ENCODE measurements at regions not wholly inside any gene's neighbourhood (a gene's known extent, or its start where the extent isn't known, plus 50 kb on each side); places are given as distances from the start of the nearest gene placed in this dataset.
"Not testable (repeated sequence)": the region's sequence is repeated elsewhere in the genome, so short reads cannot be mapped to it uniquely, and the experiment has no call there.

GRCh38 chr2:89801207-89801606 is 1109.7 kb downstream of the RPIA start:
- H3K9ac ChIP-seq (ENCODE audit: low read length); H3K36me3 ChIP-seq (ENCODE audit: control insufficient read depth, insufficient read depth, low read length, severe bottlenecking); H3K4me1 ChIP-seq (ENCODE audit: control insufficient read depth, insufficient read depth, low read length); H3K4me3 ChIP-seq (ENCODE audit: low read length); DNase-seq (ENCODE audit: low read depth); H3K27me3 ChIP-seq (replicated peaks; ENCODE audit: control insufficient read depth, insufficient read depth, low read length): not testable (repeated sequence)
- H3K9me3 ChIP-seq (ENCODE audit: control insufficient read depth, low read length): peaks cover 84% of the 10 kb centered on the region

- not testable (repeated sequence) for H3K9ac ChIP-seq (ENCODE audit: low read length); H3K36me3 ChIP-seq (ENCODE audit: control insufficient read depth, insufficient read depth, low read length, severe bottlenecking); H3K4me3 ChIP-seq (ENCODE audit: low read length); H3K4me1 ChIP-seq (ENCODE audit: control insufficient read depth, insufficient read depth, low read length); DNase-seq (ENCODE audit: low read depth); H3K27me3 ChIP-seq (replicated peaks; ENCODE audit: control insufficient read depth, insufficient read depth, low read length)
- H3K9me3 ChIP-seq (ENCODE audit: control insufficient read depth, low read length): peaks cover 70% of the 10 kb centered on the region
Observed at GRCh38 chr2:89806363-89806762, 1114.9 kb downstream of the RPIA start.

- H3K36me3 ChIP-seq (ENCODE audit: control insufficient read depth, insufficient read depth, low read length, severe bottlenecking): no peaks in the 10 kb centered on the region
- H3K27me3 ChIP-seq (replicated peaks; ENCODE audit: control insufficient read depth, insufficient read depth, low read length): no peaks in the 10 kb centered on the region
- H3K4me3 ChIP-seq (ENCODE audit: low read length): no peak overlapping the region
- no peak for DNase-seq (ENCODE audit: low read depth)
- no peaks in the 10 kb centered on the region for H3K4me1 ChIP-seq (ENCODE audit: control insufficient read depth, insufficient read depth, low read length)
- peaks cover 71% of the 10 kb centered on the region for H3K9me3 ChIP-seq (ENCODE audit: control insufficient read depth, low read length)
- no peak overlapping the region for H3K9ac ChIP-seq (ENCODE audit: low read length)
Observed at GRCh38 chr2:89811295-89811694, 1119.8 kb downstream of the RPIA start.

DNA sequence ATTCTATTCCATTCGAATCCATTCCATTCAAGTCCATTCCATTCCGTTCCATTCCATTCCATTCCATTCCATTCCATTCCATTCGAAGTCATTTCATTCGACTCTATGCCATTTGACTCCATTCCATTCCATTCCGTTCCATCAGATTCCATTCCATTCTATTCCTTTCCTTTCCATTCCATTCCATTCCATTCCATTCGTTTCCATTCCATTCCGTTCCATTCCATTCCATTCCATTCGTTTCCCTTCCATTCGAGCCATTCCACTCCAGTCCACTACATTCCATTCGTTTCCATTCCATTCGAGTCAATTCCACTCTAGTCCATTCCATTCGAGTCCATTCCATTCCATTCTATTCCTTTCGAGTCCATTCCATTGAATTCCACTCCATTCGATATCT is 1120.4 kb downstream of the RPIA start:
- not testable (repeated sequence) for H3K9ac ChIP-seq (ENCODE audit: low read length); H3K36me3 ChIP-seq (ENCODE audit: control insufficient read depth, insufficient read depth, low read length, severe bottlenecking); H3K4me1 ChIP-seq (ENCODE audit: control insufficient read depth, insufficient read depth, low read length); H3K4me3 ChIP-seq (ENCODE audit: low read length); DNase-seq (ENCODE audit: low read depth); H3K27me3 ChIP-seq (replicated peaks; ENCODE audit: control insufficient read depth, insufficient read depth, low read length)
- peaks cover 66% of the 10 kb centered on the region for H3K9me3 ChIP-seq (ENCODE audit: control insufficient read depth, low read length)

- peaks cover 68% of the 10 kb centered on the region for H3K9me3 ChIP-seq (ENCODE audit: control insufficient read depth, low read length)
Observed at GRCh38 chr2:89814359-89814758, 1122.9 kb downstream of the RPIA start.

DNA sequence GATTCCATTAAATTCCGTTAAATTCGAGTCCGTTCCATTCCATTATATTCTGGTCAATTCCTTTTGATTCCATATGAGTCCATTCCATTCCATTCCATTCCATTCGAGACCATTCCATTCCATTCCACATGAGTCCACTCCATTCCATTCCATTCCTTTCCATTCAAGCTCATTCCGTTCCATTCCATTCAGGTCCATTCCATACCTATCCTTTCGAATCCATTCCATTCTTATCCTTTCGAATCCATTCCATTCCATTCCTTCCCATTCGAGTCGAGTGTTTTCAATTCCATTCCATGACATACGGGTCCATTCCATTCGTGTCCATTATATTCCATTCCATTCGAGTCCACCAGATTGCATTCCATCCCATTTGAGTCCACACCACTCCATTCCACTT is 1127.4 kb downstream of the RPIA start:
- no peaks in the 10 kb centered on the region for H3K4me1 ChIP-seq (ENCODE audit: control insufficient read depth, insufficient read depth, low read length)
- no peak for DNase-seq (ENCODE audit: low read depth)
- no peak overlapping the region for H3K9ac ChIP-seq (ENCODE audit: low read length)
- no peak overlapping the region for H3K4me3 ChIP-seq (ENCODE audit: low read length)
- H3K27me3 ChIP-seq (replicated peaks; ENCODE audit: control insufficient read depth, insufficient read depth, low read length): no peaks in the 10 kb centered on the region
- no peaks in the 10 kb centered on the region for H3K36me3 ChIP-seq (ENCODE audit: control insufficient read depth, insufficient read depth, low read length, severe bottlenecking)
- peaks cover 67% of the 10 kb centered on the region for H3K9me3 ChIP-seq (ENCODE audit: control insufficient read depth, low read length)

More at GRCh38 chr2:89814359-89814758, 1122.9 kb downstream of the RPIA start:
- not testable (repeated sequence) for H3K36me3 ChIP-seq (ENCODE audit: control insufficient read depth, insufficient read depth, low read length, severe bottlenecking); H3K4me3 ChIP-seq (ENCODE audit: low read length); H3K9ac ChIP-seq (ENCODE audit: low read length); H3K4me1 ChIP-seq (ENCODE audit: control insufficient read depth, insufficient read depth, low read length); H3K27me3 ChIP-seq (replicated peaks; ENCODE audit: control insufficient read depth, insufficient read depth, low read length); DNase-seq (ENCODE audit: low read depth)

GRCh38 chr2:89819809-89820208 is 1128.3 kb downstream of the RPIA start:
- Histone ChIP-seq H3K27me3 (replicated peaks; ENCODE audit: control insufficient read depth, insufficient read depth, low read length) (no peaks in the 10 kb centered on the region), H3K4me1 (ENCODE audit: control insufficient read depth, insufficient read depth, low read length) (no peaks in the 10 kb centered on the region), H3K9me3 (ENCODE audit: control insufficient read depth, low read length) (peaks cover 70% of the 10 kb centered on the region), H3K4me3 (ENCODE audit: low read length) (no peak overlapping the region), H3K9ac (ENCODE audit: low read length) (no peak overlapping the region), H3K36me3 (ENCODE audit: control insufficient read depth, insufficient read depth, low read length, severe bottlenecking) (no peaks in the 10 kb centered on the region)
- no peak for DNase-seq (ENCODE audit: low read depth)

DNA sequence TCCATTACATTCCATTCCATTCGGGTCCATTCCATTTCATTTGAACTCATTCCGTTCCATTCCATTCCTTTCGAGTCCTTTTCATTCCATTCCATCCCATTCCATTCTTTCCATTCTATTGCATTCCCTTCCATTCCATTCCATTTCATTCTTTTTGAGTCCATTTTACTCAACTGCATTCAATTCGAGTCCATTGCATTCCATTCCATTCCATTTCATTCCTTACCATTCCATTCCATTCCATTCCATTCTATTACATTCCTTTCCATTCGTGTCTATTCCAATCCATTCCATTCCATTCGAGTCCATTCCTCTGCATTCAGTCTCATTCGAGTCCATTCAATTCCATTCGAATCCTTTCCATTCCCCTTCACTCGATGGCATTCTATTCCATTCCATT is 1128.8 kb downstream of the RPIA start:
- no peaks in the 10 kb centered on the region for H3K27me3 ChIP-seq (replicated peaks; ENCODE audit: control insufficient read depth, insufficient read depth, low read length)
- no peak overlapping the region for H3K4me3 ChIP-seq (ENCODE audit: low read length)
- no peak overlapping the region for H3K9ac ChIP-seq (ENCODE audit: low read length)
- H3K36me3 ChIP-seq (ENCODE audit: control insufficient read depth, insufficient read depth, low read length, severe bottlenecking): no peaks in the 10 kb centered on the region
- peaks cover 70% of the 10 kb centered on the region for H3K9me3 ChIP-seq (ENCODE audit: control insufficient read depth, low read length)
- no peaks in the 10 kb centered on the region for H3K4me1 ChIP-seq (ENCODE audit: control insufficient read depth, insufficient read depth, low read length)
- no peak for DNase-seq (ENCODE audit: low read depth)

GRCh38 chr2:89821455-89821945 is 1130.0 kb downstream of the RPIA start:
- H3K27me3 ChIP-seq (replicated peaks; ENCODE audit: control insufficient read depth, insufficient read depth, low read length): no peaks in the 10 kb centered on the region
- DNase-seq (ENCODE audit: low read depth): no peak
- H3K4me3 ChIP-seq (ENCODE audit: low read length): no peak overlapping the region
- H3K36me3 ChIP-seq (ENCODE audit: control insufficient read depth, insufficient read depth, low read length, severe bottlenecking): no peaks in the 10 kb centered on the region
- H3K4me1 ChIP-seq (ENCODE audit: control insufficient read depth, insufficient read depth, low read length): no peaks in the 10 kb centered on the region
- peaks cover 80% of the 10 kb centered on the region for H3K9me3 ChIP-seq (ENCODE audit: control insufficient read depth, low read length)
- H3K9ac ChIP-seq (ENCODE audit: low read length): no peak overlapping the region

- not testable (repeated sequence) for H3K4me3 ChIP-seq (ENCODE audit: low read length); DNase-seq (ENCODE audit: low read depth); H3K4me1 ChIP-seq (ENCODE audit: control insufficient read depth, insufficient read depth, low read length); H3K36me3 ChIP-seq (ENCODE audit: control insufficient read depth, insufficient read depth, low read length, severe bottlenecking); H3K9ac ChIP-seq (ENCODE audit: low read length); H3K27me3 ChIP-seq (replicated peaks; ENCODE audit: control insufficient read depth, insufficient read depth, low read length)
- H3K9me3 ChIP-seq (ENCODE audit: control insufficient read depth, low read length): peaks cover 89% of the 10 kb centered on the region
Observed at GRCh38 chr2:89822342-89822741, 1130.9 kb downstream of the RPIA start.

- Histone ChIP-seq H3K4me1 (ENCODE audit: control insufficient read depth, insufficient read depth, low read length) (no peaks in the 10 kb centered on the region), H3K9ac (ENCODE audit: low read length) (no peak overlapping the region), H3K36me3 (ENCODE audit: control insufficient read depth, insufficient read depth, low read length, severe bottlenecking) (no peaks in the 10 kb centered on the region), H3K27me3 (replicated peaks; ENCODE audit: control insufficient read depth, insufficient read depth, low read length) (no peaks in the 10 kb centered on the region), H3K9me3 (ENCODE audit: control insufficient read depth, low read length) (peaks cover 81% of the 10 kb centered on the region), H3K4me3 (ENCODE audit: low read length) (no peak overlapping the region)
- DNase-seq (ENCODE audit: low read depth): no peak
Observed at GRCh38 chr2:89823556-89823955, 1132.1 kb downstream of the RPIA start.

DNA sequence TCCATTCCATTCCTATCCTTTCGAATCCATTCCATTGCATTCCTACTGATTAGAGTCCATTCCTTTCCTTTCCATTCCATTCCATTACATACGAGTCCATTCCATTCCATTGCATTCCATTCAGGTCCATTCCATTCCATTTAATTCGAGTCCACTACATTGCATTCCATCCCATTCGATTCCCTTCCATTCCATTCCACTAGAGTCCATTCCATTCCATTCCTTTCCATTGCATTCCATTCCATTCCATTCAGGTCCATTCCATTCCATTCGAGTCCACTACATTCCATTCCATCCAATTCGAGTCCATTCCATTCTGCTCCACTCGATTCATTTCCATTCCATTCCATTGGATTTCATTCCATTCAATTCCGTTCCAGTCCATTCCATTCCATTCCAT is 1133.6 kb downstream of the RPIA start:
- no peak for DNase-seq (ENCODE audit: low read depth)
- no peaks in the 10 kb centered on the region for H3K36me3 ChIP-seq (ENCODE audit: control insufficient read depth, insufficient read depth, low read length, severe bottlenecking)
- H3K27me3 ChIP-seq (replicated peaks; ENCODE audit: control insufficient read depth, insufficient read depth, low read length): no peaks in the 10 kb centered on the region
- no peak overlapping the region for H3K4me3 ChIP-seq (ENCODE audit: low read length)
- H3K9ac ChIP-seq (ENCODE audit: low read length): no peak overlapping the region
- H3K9me3 ChIP-seq (ENCODE audit: control insufficient read depth, low read length): peaks cover 70% of the 10 kb centered on the region
- no peaks in the 10 kb centered on the region for H3K4me1 ChIP-seq (ENCODE audit: control insufficient read depth, insufficient read depth, low read length)

All from adipocyte (in vitro differentiated cells).